ENCODE measurements at regions not wholly inside any gene's neighbourhood (a gene's known extent, or its start where the extent isn't known, plus 50 kb on each side); places are given as distances from the start of the nearest gene placed in this dataset.
"Not testable (repeated sequence)": the region's sequence is repeated elsewhere in the genome, so short reads cannot be mapped to it uniquely, and the experiment has no call there.

DNA sequence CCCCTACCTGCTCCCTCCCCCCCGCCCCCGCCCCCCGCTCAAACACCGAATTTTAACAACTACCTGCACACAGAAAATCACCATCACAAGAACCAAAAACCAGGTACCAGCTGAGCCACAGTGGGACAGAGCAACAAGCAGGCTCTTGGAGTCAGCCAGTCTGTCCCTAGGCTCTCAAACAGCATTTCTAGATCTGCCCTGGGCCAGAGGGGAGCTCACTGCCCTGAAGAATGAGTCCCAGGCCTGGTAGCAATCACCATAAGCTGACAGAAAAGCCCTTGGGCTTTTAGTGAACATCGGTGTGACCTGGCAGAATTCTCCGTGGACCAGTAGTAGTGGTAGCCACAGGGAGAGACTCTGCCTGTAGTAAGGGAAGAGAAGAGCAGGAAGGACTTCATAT, 58.3 kb downstream of the C11orf87 start:
- DNase-seq, result no peak

DNA sequence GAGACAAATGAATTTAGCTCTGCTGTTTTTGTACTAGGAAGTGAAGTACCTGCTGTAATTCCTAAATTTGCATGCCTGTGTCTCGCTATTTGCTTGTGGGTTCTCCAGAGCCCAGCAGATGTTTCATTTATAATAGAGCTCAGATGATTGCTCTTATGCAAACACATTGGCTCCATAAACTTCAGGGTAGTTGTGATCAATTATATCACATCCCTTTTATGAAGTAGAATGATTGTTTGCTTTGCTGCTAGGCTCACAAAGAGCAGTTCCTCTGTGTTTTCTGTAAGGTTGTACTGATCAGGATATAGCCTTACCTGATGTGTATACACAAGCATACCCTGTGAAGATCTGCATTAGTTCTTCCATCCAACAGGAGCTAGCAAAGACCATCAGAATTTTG, 64.1 kb downstream of the C11orf87 start:
- DNase-seq, result peak; percentile 70

DNA sequence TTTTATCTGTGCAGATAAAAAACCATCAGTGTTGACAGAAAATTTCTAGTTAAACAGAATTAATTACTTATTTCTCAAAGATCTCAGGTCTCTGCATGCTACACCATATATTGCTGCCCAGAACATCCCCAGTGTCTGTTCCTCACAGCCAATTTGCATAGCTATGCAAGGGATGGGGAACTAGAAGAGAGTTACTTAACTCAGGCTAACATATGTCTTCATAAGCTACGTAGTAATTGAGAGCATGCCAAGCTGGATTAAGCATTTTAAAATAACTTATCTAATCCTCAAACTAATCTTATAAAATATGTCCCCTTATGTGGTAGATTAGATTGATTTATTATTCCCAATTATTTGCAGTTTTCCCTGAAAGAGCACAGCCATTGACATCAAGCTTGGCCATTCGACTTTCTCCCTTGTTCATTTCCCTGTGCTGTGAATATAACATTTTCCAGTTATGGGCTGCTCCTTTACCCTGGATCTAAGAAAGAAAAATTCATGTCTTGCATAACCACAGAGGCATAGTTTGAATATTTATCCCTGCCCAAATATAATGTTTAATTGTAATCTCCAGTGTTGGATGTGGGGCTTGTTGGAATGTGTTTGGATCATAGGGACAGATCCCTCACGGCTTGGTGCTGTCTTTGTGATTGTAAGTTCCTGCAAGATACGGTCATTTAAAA, 69.1 kb downstream of the C11orf87 start:
- DNase-seq, result peak; percentile 1

GRCh38 chr11:109506115-109506514, 84.1 kb downstream of the C11orf87 start:
- no peak for DNase-seq

GRCh38 chr11:109507331-109507730, 85.3 kb downstream of the C11orf87 start:
- no peak for DNase-seq

GRCh38 chr11:109507836-109508561, 86.0 kb downstream of the C11orf87 start:
- no peak for DNase-seq

DNA sequence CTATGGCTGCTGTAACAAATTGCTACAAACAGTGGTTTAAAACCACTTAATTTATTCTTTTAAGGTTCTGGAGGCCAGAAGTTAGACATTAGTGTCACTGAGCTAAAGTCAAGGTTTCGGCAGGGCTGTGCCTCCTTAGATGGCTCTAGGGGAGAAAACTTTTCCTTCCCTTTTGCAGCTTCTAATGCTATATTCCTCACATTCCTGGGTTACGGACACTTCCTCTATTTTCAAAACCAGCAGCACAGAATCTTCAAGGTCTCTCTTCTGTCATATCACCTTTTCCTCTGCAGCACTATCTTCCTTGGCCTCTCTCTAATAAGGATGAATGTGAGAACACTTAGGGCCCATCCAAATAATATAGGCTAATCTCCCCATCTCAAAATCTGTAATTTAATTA, 87.0 kb downstream of the C11orf87 start:
- no peak for DNase-seq

- no peak for DNase-seq
Measured at GRCh38 chr11:109510316-109510715, 88.3 kb downstream of the C11orf87 start.

GRCh38 chr11:109511598-109511997, 89.6 kb downstream of the C11orf87 start:
- DNase-seq, result no peak

DNA sequence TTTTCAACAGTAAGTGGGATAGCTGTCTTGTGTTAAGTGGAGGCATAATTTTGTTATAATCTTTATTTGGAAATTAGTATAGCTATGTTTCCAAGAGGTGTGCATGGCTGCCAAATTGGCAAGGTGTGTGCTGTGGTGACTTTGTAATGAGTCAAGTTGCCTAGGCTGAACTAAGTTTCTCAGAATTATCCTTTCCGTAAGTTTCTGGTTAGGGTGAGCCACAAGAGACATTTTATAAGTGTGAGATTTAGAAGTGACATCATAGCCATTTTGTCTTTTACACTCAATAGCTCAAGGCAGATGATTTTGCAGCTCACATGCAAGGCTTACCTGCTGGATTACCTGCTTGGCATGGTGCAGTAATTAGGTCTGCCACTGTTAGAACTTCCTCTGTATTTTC, 90.3 kb downstream of the C11orf87 start:
- DNase-seq, result no peak

- DNase-seq, result no peak
Measured at GRCh38 chr11:109512680-109513079, 90.7 kb downstream of the C11orf87 start.

DNA sequence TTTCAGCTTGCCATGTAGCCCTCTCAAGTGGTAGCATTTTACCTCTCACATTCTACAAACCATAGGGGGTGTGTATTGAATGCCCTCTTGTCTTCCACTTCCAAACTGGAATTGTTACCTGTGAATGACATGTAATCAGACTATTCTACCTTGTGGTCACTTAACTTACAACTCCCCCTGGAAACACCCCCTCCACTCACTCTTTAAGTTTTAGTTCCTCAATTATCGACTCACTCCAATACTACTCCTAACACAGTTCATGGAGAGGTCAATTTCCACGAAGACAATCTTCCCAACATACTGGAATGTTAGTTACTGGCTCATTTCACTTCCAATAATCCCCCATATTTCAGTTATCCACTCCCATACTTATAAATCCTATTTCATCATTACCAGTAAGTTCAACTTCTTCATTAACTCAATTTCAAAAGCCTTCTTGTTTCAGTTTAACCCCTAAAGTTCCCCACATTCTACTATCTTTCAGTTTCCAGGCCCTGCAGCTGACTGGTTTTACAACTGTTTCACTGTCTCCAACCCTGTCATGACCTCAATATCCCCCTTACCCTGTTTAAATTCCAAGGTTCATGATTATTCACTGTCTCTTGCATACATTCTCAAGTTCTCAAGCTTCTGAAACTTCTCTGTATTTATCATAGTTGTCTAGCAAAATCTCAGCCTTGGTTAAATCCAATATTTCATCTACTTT, 92.5 kb downstream of the C11orf87 start:
- DNase-seq, result no peak

GRCh38 chr11:109519253-109519652, 97.3 kb downstream of the C11orf87 start:
- DNase-seq, result no peak

GRCh38 chr11:109521571-109522086, 99.6 kb downstream of the C11orf87 start:
- DNase-seq, result no peak

DNA sequence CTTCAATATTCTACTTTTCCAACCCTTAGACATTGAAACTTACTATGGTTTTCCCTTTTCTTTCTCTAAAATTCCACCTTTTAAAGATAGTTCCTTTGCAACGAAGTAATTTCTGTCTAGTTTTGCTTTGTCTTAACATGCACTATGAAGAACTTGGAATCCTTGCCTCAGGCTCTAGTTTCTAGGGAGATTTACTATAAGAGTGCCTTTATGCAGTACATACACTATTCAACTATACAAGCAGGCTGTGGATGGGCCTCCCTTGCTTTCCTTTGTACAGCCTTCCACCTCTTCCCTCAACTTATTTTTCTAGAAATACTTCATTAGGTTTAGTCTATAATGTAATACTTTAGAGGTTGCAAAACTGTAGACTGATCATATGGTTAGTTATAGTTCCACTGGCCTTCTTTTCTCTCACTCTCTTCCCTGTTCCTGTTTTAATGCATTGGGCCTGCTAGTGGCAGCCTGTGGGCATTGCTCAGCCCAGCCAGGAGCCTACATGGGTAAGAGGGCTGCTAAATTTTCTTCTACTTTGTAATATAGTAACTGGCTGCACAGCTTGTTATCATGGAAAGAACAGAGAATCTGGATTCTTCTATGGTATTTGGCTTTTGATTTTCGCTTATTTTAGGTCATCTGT, 100.2 kb downstream of the C11orf87 start:
- no peak for DNase-seq

DNA sequence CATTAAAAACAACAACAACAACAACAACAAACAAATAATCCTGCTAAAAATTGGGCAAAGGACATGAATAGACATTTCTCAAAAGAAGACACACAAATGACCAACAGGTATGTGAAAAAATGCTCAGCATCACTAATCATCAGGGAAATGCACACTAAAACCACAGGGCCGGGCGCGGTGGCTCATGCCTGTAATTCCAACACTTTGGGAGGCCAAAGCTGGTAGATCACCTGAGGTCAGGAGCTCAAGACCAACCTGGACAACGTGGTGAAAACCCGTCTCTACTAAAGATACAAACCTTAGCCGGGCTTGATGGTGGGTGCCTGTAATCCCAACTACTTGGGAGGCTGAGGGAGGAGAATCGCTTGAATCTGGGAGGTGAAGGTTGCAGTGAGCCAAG, 103.6 kb downstream of the C11orf87 start:
- DNase-seq, result not testable (repeated sequence)

GRCh38 chr11:109526061-109526460, 104.1 kb downstream of the C11orf87 start:
- DNase-seq, result no peak

- DNase-seq, result no peak
Measured at GRCh38 chr11:109526931-109527330, 104.9 kb downstream of the C11orf87 start.

DNA sequence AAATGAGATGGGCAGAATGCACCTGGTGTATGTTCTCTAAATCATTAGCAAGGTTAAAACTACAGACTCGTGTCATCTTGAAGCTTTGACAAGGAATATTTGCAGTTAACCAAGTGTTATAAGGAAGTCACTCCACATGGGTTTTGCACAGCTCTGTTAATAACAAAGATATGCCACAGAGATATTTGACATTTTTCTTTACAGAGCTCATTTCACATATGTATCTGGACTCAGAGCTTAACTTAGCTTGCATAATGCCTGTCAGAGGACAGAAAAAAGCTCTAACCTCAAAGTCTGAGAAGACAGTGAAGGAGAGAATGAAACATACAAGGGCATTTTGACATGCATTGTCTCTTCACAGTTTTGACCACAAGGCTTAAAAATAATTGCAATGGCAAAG, 105.5 kb downstream of the C11orf87 start:
- DNase-seq, result no peak

- no peak for DNase-seq
Measured at GRCh38 chr11:109547356-109548027, 125.5 kb downstream of the C11orf87 start.

- no peak for DNase-seq
Measured at GRCh38 chr11:109552376-109552775, 130.4 kb downstream of the C11orf87 start.

DNA sequence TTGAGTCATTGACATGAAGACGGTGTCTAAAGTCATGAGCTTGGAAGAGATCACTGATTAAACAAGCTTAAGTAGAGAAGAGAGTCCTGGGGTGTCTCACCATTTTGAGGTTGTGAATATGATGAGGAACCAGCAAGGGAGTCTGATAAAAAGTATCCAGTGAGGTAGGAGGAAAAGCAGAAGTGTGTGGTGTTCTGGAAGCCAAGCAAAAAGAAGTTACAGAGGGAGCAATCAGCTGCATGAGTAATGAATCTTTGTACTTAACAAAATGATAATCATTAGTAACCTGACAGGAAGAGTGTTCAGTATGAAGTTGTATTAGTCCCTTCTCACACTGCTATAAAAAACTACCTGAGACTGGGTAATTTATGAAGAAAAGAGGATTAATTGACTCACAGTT, 131.3 kb downstream of the C11orf87 start:
- DNase-seq, result no peak

DNA sequence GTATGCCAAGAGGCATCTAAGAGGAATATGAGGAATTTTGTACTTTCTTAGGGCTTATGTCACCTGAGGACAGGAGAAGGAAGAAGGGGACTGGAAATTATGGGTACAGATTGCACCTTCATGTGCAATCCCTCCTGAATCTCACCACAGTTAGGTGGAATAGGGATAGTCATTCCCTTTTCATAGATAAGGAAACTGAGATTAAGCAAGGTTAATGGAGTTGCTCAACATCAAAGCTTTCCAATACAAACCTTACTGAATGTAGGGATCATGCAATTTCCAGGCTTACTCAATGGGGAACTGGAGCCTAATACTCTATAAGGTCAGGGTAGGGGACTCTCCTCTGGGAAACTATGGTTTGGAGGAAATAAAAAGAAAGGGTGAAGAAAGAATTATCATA, 133.0 kb downstream of the C11orf87 start:
- no peak for DNase-seq
